ENCODE measurements at regions not wholly inside any gene's neighbourhood (a gene's known extent, or its start where the extent isn't known, plus 50 kb on each side); places are given as distances from the start of the nearest gene placed in this dataset.

- 88% methylated on average over 2 of the region's 3 CpGs for WGBS (ENCODE audit: insufficient coverage)
- no peaks in the 10 kb centered on the region for H3K9me3 ChIP-seq (ENCODE audit: control insufficient read depth, insufficient read depth, low read length)
- no peak overlapping the region for H3K4me3 Mint-ChIP-seq
Measured at GRCh38 chr3:31482493-31483200, 50.1 kb upstream of the STT3B start.

More at GRCh38 chr3:31482493-31483200, 50.1 kb upstream of the STT3B start:
- Histone ChIP-seq H3K4me3 (ENCODE audit: low read length) (no peak overlapping the region), H3K27me3 (ENCODE audit: control insufficient read depth, insufficient read depth, low read length) (no peaks in the 10 kb centered on the region), H3K27ac (ENCODE audit: low read length) (no peak overlapping the region), H3K4me1 (ENCODE audit: control insufficient read depth, insufficient read depth, low read length) (no peaks in the 10 kb centered on the region), H3K36me3 (ENCODE audit: control insufficient read depth, insufficient read depth, low read length) (no peaks in the 10 kb centered on the region)
- ATAC-seq, result no peak
- Mint-ChIP-seq H3K4me1 (no peaks in the 10 kb centered on the region), H3K27ac (no peak overlapping the region), H3K36me3 (peaks cover 8% of the 10 kb centered on the region), H3K9me3 (peaks cover 0 to 3% of the 10 kb centered on the region in 2 donors), H3K27me3 (ENCODE audit: low read depth in 2 of 2) (peaks cover 5 to 15% of the 10 kb centered on the region in 2 donors)
- intact Hi-C loops (cut with micrococcal nuclease), result no loop called here
- DNase-seq, result no peak
- no peak for TF ChIP-seq CTCF (IDR thresholded peaks at IDR 0.05)
